ENCODE measurements at regions not wholly inside any gene's neighbourhood (a gene's known extent, or its start where the extent isn't known, plus 50 kb on each side); places are given as distances from the start of the nearest gene placed in this dataset.

GRCh38 chr13:63636316-63636993 is 2220.8 kb upstream of the PCDH20 start:
- peak; percentile 61 for TF ChIP-seq CTCF (conservative IDR thresholded peaks at IDR 0.05)

More at GRCh38 chr13:63636316-63636993, 2220.8 kb upstream of the PCDH20 start:
- no peaks in the 10 kb centered on the region for H3K79me2 ChIP-seq (ENCODE audit: insufficient read depth, low read length)
- WGBS (ENCODE audit: extremely low coverage, insufficient read length, low lambda C conversion rate) = no CpG with 5 or more reads among the region's 6 CpGs
- H3K79me1 ChIP-seq (ENCODE audit: insufficient read depth, low read depth, low read length, poor library complexity, severe bottlenecking) = no peaks in the 10 kb centered on the region
- no peaks in the 10 kb centered on the region for H3K4me1 ChIP-seq (ENCODE audit: insufficient read depth, low read length)
- no peak overlapping the region for H4K8ac ChIP-seq (replicated peaks; ENCODE audit: insufficient read length, low read depth, low read length)
- H3K4ac ChIP-seq (ENCODE audit: low read depth, low read length) = no peak overlapping the region
- H4K20me1 ChIP-seq (ENCODE audit: control insufficient read depth, insufficient read depth, insufficient read length) = no peaks in the 10 kb centered on the region
- no peak overlapping the region for H3K14ac ChIP-seq (ENCODE audit: insufficient read depth, low read length)
- no peak overlapping the region for H4K5ac ChIP-seq (ENCODE audit: insufficient read length, low read depth, low read length)
- no peak overlapping the region for H3K56ac ChIP-seq (ENCODE audit: insufficient read length, low read depth, low read length)
- H4K91ac ChIP-seq (ENCODE audit: insufficient read length, low read depth, low read length) = no peak overlapping the region
- H2AFZ ChIP-seq (ENCODE audit: low read length) = no peak overlapping the region
- no peak overlapping the region for H3T11ph ChIP-seq (ENCODE audit: low read length)
- no peak overlapping the region for H3K9ac ChIP-seq (ENCODE audit: extremely low read depth, insufficient read length, low read length)
- H3K9me3 ChIP-seq (ENCODE audit: control insufficient read depth, low read depth, low read length) = no peaks in the 10 kb centered on the region
- H2BK20ac ChIP-seq (ENCODE audit: low read depth, low read length, poor library complexity, severe bottlenecking) = no peak overlapping the region
- Mint-ChIP-seq H3K4me1 (peaks cover 0 to 3% of the 10 kb centered on the region in 2 experiments; a peak in 1 of 4 replicates), H3K4me3 (no peak overlapping the region), H3K27me3 (ENCODE audit: low read depth) (no peaks in the 10 kb centered on the region), H3K9me3 (no peaks in the 10 kb centered on the region), H3K27ac (peak overlapping the region in 1 of 3 experiments; percentile 47; a peak in 1 of 7 replicates), H3K36me3 (ENCODE audit: insufficient read depth in 1 of 3, low read depth in 3 of 3) (no peaks in the 10 kb centered on the region)
- H3K18ac ChIP-seq (ENCODE audit: insufficient read length, low read depth, low read length) = no peak overlapping the region
- no peak overlapping the region for H2BK120ac ChIP-seq (ENCODE audit: low read depth, low read length, poor library complexity, severe bottlenecking)
- no peaks in the 10 kb centered on the region for H3K23me2 ChIP-seq (ENCODE audit: insufficient read length, low read depth, low read length, poor library complexity, severe bottlenecking)
- H2BK12ac ChIP-seq (ENCODE audit: insufficient read length, low read depth, low read length) = no peak overlapping the region
- H2BK15ac ChIP-seq (ENCODE audit: low read depth, low read length) = no peak overlapping the region
- H3K27me3 ChIP-seq (ENCODE audit: insufficient read depth, low read length) = no peaks in the 10 kb centered on the region
- H2BK5ac ChIP-seq (ENCODE audit: insufficient read length, low read length) = no peak overlapping the region
- DNase-seq = no peak
- no peak overlapping the region for H3K27ac ChIP-seq (ENCODE audit: insufficient read length, low read depth, low read length)
- no peak overlapping the region for H3K4me2 ChIP-seq (ENCODE audit: insufficient read depth, insufficient read length, low read length)
- H2AK5ac ChIP-seq (ENCODE audit: insufficient read length, low read length) = no peak overlapping the region
- H3K23ac ChIP-seq (ENCODE audit: insufficient read length, low read depth, low read length) = no peak overlapping the region
